GM19438 (cell line): ENCODE measurements at regions not wholly inside any gene's neighbourhood (a gene's known extent, or its start where the extent isn't known, plus 50 kb on each side); places are given as distances from the start of the nearest gene placed in this dataset.

ENCODE experiments used
- ATAC-seq: cut with Tn5 transposase; IDR thresholded peaks from one replicate; pipeline ENCODE4 v1.9.1; 2021; ENCODE audit warnings: low read depth; ENCODE audit not compliant: unreplicated experiment

GRCh38 chr3:72232777-72233176 lies 447.8 kb upstream of the PROK2 start:
- no peak for ATAC-seq

GRCh38 chr3:72232331-72232730 lies 447.4 kb upstream of the PROK2 start:
- ATAC-seq, result no peak

- no peak for ATAC-seq
Observed at GRCh38 chr3:72231439-72232196, 446.7 kb upstream of the PROK2 start.

GRCh38 chr3:72230774-72231379 lies 445.9 kb upstream of the PROK2 start:
- no peak for ATAC-seq

GRCh38 chr3:72229952-72230351 lies 445.0 kb upstream of the PROK2 start:
- ATAC-seq, result no peak

GRCh38 chr3:72227486-72228070 lies 442.6 kb upstream of the PROK2 start:
- ATAC-seq, result no peak

- no peak for ATAC-seq
Observed at GRCh38 chr3:72224804-72225509, 440.0 kb upstream of the PROK2 start.

- ATAC-seq, result no peak
Observed at GRCh38 chr3:72223628-72224027, 438.7 kb upstream of the PROK2 start.

GRCh38 chr3:72223116-72223515 lies 438.2 kb upstream of the PROK2 start:
- no peak for ATAC-seq

- no peak for ATAC-seq
Observed at GRCh38 chr3:72222410-72222809, 437.5 kb upstream of the PROK2 start.

GRCh38 chr3:72220946-72221345 lies 436.0 kb upstream of the PROK2 start:
- no peak for ATAC-seq

- ATAC-seq, result no peak
Observed at GRCh38 chr3:72219752-72220151, 434.8 kb upstream of the PROK2 start.

- ATAC-seq, result no peak
Observed at GRCh38 chr3:72217570-72217969, 432.6 kb upstream of the PROK2 start.

GRCh38 chr3:72214066-72214951 lies 429.4 kb upstream of the PROK2 start:
- ATAC-seq, result no peak

GRCh38 chr3:72213296-72214065 lies 428.5 kb upstream of the PROK2 start:
- no peak for ATAC-seq

- ATAC-seq, result no peak
Observed at GRCh38 chr3:72212396-72212795, 427.4 kb upstream of the PROK2 start.

- ATAC-seq, result no peak
Observed at GRCh38 chr3:72210261-72210660, 425.3 kb upstream of the PROK2 start.

GRCh38 chr3:72205297-72205826 lies 420.4 kb upstream of the PROK2 start:
- no peak for ATAC-seq

- ATAC-seq, result no peak
Observed at GRCh38 chr3:72204452-72204851, 419.5 kb upstream of the PROK2 start.
